ENCODE measurements at regions not wholly inside any gene's neighbourhood (a gene's known extent, or its start where the extent isn't known, plus 50 kb on each side); places are given as distances from the start of the nearest gene placed in this dataset.

- H3K4me1 Mint-ChIP-seq (ENCODE audit: unreplicated experiment): no peaks in the 10 kb centered on the region
- H3K4me3 Mint-ChIP-seq (ENCODE audit: unreplicated experiment): no peak overlapping the region
- no peaks in the 10 kb centered on the region for H3K9me3 Mint-ChIP-seq (ENCODE audit: unreplicated experiment)
- no peak for TF ChIP-seq CTCF (IDR thresholded peaks at IDR 0.05; ENCODE audit: unreplicated experiment)
- no peaks in the 10 kb centered on the region for H3K36me3 Mint-ChIP-seq (ENCODE audit: low read depth, unreplicated experiment)
- H3K27me3 Mint-ChIP-seq (ENCODE audit: unreplicated experiment): no peaks in the 10 kb centered on the region
- DNase-seq (ENCODE audit: low spot score): no peak
- H3K27ac Mint-ChIP-seq (ENCODE audit: unreplicated experiment): no peak overlapping the region
Measured at GRCh38 chr3:22660606-22661005, 542.5 kb upstream of the UBE2E2 start.

- H3K4me3 Mint-ChIP-seq (ENCODE audit: unreplicated experiment): no peak overlapping the region
- no peak for DNase-seq (ENCODE audit: low spot score)
- no peaks in the 10 kb centered on the region for H3K9me3 Mint-ChIP-seq (ENCODE audit: unreplicated experiment)
- H3K27ac Mint-ChIP-seq (ENCODE audit: unreplicated experiment): no peak overlapping the region
- TF ChIP-seq CTCF (IDR thresholded peaks at IDR 0.05; ENCODE audit: unreplicated experiment): no peak
- no peaks in the 10 kb centered on the region for H3K4me1 Mint-ChIP-seq (ENCODE audit: unreplicated experiment)
- H3K36me3 Mint-ChIP-seq (ENCODE audit: low read depth, unreplicated experiment): no peaks in the 10 kb centered on the region
- H3K27me3 Mint-ChIP-seq (ENCODE audit: unreplicated experiment): no peaks in the 10 kb centered on the region
Measured at GRCh38 chr3:22661121-22661700, 541.9 kb upstream of the UBE2E2 start.

- no peaks in the 10 kb centered on the region for H3K27me3 Mint-ChIP-seq (ENCODE audit: unreplicated experiment)
- TF ChIP-seq CTCF (IDR thresholded peaks at IDR 0.05; ENCODE audit: unreplicated experiment): no peak
- no peak overlapping the region for H3K4me3 Mint-ChIP-seq (ENCODE audit: unreplicated experiment)
- H3K36me3 Mint-ChIP-seq (ENCODE audit: low read depth, unreplicated experiment): no peaks in the 10 kb centered on the region
- H3K9me3 Mint-ChIP-seq (ENCODE audit: unreplicated experiment): no peaks in the 10 kb centered on the region
- DNase-seq (ENCODE audit: low spot score): no peak
- no peak overlapping the region for H3K27ac Mint-ChIP-seq (ENCODE audit: unreplicated experiment)
- H3K4me1 Mint-ChIP-seq (ENCODE audit: unreplicated experiment): no peaks in the 10 kb centered on the region
Measured at GRCh38 chr3:22665528-22665927, 537.6 kb upstream of the UBE2E2 start.

- Mint-ChIP-seq H3K36me3 (ENCODE audit: low read depth, unreplicated experiment) (no peaks in the 10 kb centered on the region), H3K9me3 (ENCODE audit: unreplicated experiment) (no peaks in the 10 kb centered on the region), H3K27ac (ENCODE audit: unreplicated experiment) (no peak overlapping the region), H3K27me3 (ENCODE audit: unreplicated experiment) (no peaks in the 10 kb centered on the region), H3K4me3 (ENCODE audit: unreplicated experiment) (no peak overlapping the region), H3K4me1 (ENCODE audit: unreplicated experiment) (no peaks in the 10 kb centered on the region)
- TF ChIP-seq CTCF (IDR thresholded peaks at IDR 0.05; ENCODE audit: unreplicated experiment): no peak
- DNase-seq (ENCODE audit: low spot score): no peak
Measured at GRCh38 chr3:22666736-22667135, 536.4 kb upstream of the UBE2E2 start.

- no peaks in the 10 kb centered on the region for H3K9me3 Mint-ChIP-seq (ENCODE audit: unreplicated experiment)
- H3K36me3 Mint-ChIP-seq (ENCODE audit: low read depth, unreplicated experiment): no peaks in the 10 kb centered on the region
- no peak overlapping the region for H3K4me3 Mint-ChIP-seq (ENCODE audit: unreplicated experiment)
- no peak overlapping the region for H3K27ac Mint-ChIP-seq (ENCODE audit: unreplicated experiment)
- no peaks in the 10 kb centered on the region for H3K4me1 Mint-ChIP-seq (ENCODE audit: unreplicated experiment)
- TF ChIP-seq CTCF (IDR thresholded peaks at IDR 0.05; ENCODE audit: unreplicated experiment): no peak
- H3K27me3 Mint-ChIP-seq (ENCODE audit: unreplicated experiment): no peaks in the 10 kb centered on the region
- DNase-seq (ENCODE audit: low spot score): no peak
Measured at GRCh38 chr3:22671848-22672247, 531.3 kb upstream of the UBE2E2 start.

Measured in endothelial cell (in vitro differentiated cells).